ENCODE measurements at regions not wholly inside any gene's neighbourhood (a gene's known extent, or its start where the extent isn't known, plus 50 kb on each side); places are given as distances from the start of the nearest gene placed in this dataset.

- no peak for DNase-seq (ENCODE audit: low spot score)
- H3K27ac ChIP-seq, result no peak overlapping the region
- TF ChIP-seq, protein P1, sequence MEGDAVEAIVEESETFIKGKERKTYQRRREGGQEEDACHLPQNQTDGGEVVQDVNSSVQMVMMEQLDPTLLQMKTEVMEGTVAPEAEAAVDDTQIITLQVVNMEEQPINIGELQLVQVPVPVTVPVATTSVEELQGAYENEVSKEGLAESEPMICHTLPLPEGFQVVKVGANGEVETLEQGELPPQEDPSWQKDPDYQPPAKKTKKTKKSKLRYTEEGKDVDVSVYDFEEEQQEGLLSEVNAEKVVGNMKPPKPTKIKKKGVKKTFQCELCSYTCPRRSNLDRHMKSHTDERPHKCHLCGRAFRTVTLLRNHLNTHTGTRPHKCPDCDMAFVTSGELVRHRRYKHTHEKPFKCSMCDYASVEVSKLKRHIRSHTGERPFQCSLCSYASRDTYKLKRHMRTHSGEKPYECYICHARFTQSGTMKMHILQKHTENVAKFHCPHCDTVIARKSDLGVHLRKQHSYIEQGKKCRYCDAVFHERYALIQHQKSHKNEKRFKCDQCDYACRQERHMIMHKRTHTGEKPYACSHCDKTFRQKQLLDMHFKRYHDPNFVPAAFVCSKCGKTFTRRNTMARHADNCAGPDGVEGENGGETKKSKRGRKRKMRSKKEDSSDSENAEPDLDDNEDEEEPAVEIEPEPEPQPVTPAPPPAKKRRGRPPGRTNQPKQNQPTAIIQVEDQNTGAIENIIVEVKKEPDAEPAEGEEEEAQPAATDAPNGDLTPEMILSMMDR (IDR thresholded peaks at IDR 0.05), result no peak
- TF ChIP-seq POLR2A (IDR thresholded peaks at IDR 0.05) (no peak), POLR2AphosphoS5 (IDR thresholded peaks at IDR 0.05) (no peak)
- H3K36me3 ChIP-seq, result no peaks in the 10 kb centered on the region
- peaks cover under 1% of the 10 kb centered on the region for H3K27me3 ChIP-seq (replicated peaks; ENCODE audit: insufficient read depth)
- 85% methylated on average over 3 of the region's 3 CpGs for WGBS
- intact Hi-C loops (cut with DNase I), result no loop called here
- no peak overlapping the region for H3K4me3 ChIP-seq
- H3K9me3 ChIP-seq, result no peaks in the 10 kb centered on the region
- H3K4me1 ChIP-seq (replicated peaks), result no peaks in the 10 kb centered on the region
Measured at GRCh38 chr10:123375097-123375496, 220.9 kb downstream of the BUB3 start.

GRCh38 chr10:123375738-123376137 is 221.5 kb downstream of the BUB3 start:
- Histone ChIP-seq H3K36me3 (no peaks in the 10 kb centered on the region), H3K9me3 (no peaks in the 10 kb centered on the region), H3K27ac (no peak overlapping the region), H3K4me1 (replicated peaks) (no peaks in the 10 kb centered on the region), H3K4me3 (no peak overlapping the region), H3K27me3 (replicated peaks; ENCODE audit: insufficient read depth) (peaks cover 2% of the 10 kb centered on the region)
- TF ChIP-seq POLR2AphosphoS5 (IDR thresholded peaks at IDR 0.05), result no peak
- TF ChIP-seq POLR2A (IDR thresholded peaks at IDR 0.05), result no peak
- TF ChIP-seq, protein P1 (IDR thresholded peaks at IDR 0.05), result no peak
- DNase-seq (ENCODE audit: low spot score), result no peak
- intact Hi-C loops (cut with DNase I), result no loop called here
- 90% methylated on average over 1 of the region's 1 CpG for WGBS

DNA sequence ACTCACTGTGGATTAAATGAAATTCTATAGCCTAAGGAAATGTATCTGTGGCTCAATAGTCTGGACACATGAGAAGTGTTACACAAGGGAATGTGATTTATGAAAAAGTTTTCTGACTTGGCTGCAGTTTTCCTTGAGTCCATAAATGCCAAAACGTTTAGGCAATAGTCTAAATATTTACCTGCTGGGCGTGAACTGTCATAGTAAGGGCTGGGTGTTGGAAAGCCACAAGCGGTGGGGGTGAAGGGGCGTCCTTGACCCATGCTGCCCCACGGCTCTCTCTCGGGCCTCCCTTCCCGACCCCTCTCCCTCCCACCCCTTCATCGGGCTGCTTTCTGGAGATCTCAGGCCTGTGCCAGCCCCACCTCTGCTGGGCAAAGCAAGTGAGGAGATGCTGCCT is 223.7 kb downstream of the BUB3 start:
- Histone ChIP-seq H3K4me1 (replicated peaks) (no peaks in the 10 kb centered on the region), H3K9me3 (no peaks in the 10 kb centered on the region), H3K36me3 (no peaks in the 10 kb centered on the region), H3K27me3 (replicated peaks; ENCODE audit: insufficient read depth) (peaks cover 2% of the 10 kb centered on the region), H3K4me3 (no peak overlapping the region), H3K27ac (no peak overlapping the region)
- TF ChIP-seq POLR2A (IDR thresholded peaks at IDR 0.05), result no peak
- TF ChIP-seq, protein P1 (IDR thresholded peaks at IDR 0.05), result no peak
- peak; percentile 57 for TF ChIP-seq POLR2AphosphoS5 (IDR thresholded peaks at IDR 0.05)
- WGBS, result 20% methylated on average over 8 of the region's 8 CpGs
- intact Hi-C loops (cut with DNase I), result no loop called here
- no peak for DNase-seq (ENCODE audit: low spot score)

- H3K4me3 ChIP-seq, result no peak overlapping the region
Measured at GRCh38 chr10:123378302-123378701, 224.1 kb downstream of the BUB3 start.

GRCh38 chr10:123379156-123379555 is 225.0 kb downstream of the BUB3 start:
- intact Hi-C loops (cut with DNase I), result no loop called here
- Histone ChIP-seq H3K4me1 (replicated peaks) (no peaks in the 10 kb centered on the region), H3K4me3 (no peak overlapping the region), H3K27ac (no peak overlapping the region), H3K36me3 (no peaks in the 10 kb centered on the region), H3K27me3 (replicated peaks; ENCODE audit: insufficient read depth) (peaks cover 2% of the 10 kb centered on the region), H3K9me3 (no peaks in the 10 kb centered on the region)
- TF ChIP-seq POLR2AphosphoS5 (IDR thresholded peaks at IDR 0.05) (no peak), POLR2A (IDR thresholded peaks at IDR 0.05) (no peak)
- TF ChIP-seq, protein P1 (IDR thresholded peaks at IDR 0.05), result no peak
- 85% methylated on average over 5 of the region's 5 CpGs for WGBS
- DNase-seq (ENCODE audit: low spot score), result no peak

More at GRCh38 chr10:123378302-123378701, 224.1 kb downstream of the BUB3 start:
- no peak for DNase-seq (ENCODE audit: low spot score)
- Histone ChIP-seq H3K9me3 (no peaks in the 10 kb centered on the region), H3K27ac (no peak overlapping the region), H3K27me3 (replicated peaks; ENCODE audit: insufficient read depth) (peaks cover 2% of the 10 kb centered on the region), H3K4me1 (replicated peaks) (no peaks in the 10 kb centered on the region), H3K36me3 (no peaks in the 10 kb centered on the region)
- no peak for TF ChIP-seq POLR2AphosphoS5 (IDR thresholded peaks at IDR 0.05)
- TF ChIP-seq, protein P1 (IDR thresholded peaks at IDR 0.05), result no peak
- WGBS, result 93% methylated on average over 2 of the region's 2 CpGs
- intact Hi-C loops (cut with DNase I), result no loop called here
